ENCODE measurements at regions not wholly inside any gene's neighbourhood (a gene's known extent, or its start where the extent isn't known, plus 50 kb on each side); places are given as distances from the start of the nearest gene placed in this dataset.

DNA sequence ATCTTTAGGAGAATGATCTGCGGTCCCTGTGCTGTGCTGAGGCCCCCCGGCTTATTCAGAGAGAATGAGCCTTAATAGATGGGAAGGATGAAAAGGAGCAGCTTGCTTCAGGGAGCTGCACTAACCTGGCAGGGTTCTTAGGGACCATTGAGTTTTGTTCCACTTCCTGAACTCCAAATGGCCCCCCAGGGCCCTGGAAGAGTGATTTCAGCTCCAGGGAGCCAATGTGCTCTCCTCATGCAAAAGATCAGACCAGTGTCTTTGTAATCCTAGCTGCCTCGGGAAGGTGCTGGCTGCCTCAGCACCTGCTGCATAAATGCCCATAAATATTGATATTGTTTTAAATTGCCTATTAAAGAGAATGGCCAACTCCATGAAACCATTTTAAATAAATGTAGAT, 210.2 kb downstream of the NCK2 start:
- Histone ChIP-seq H2AK5ac (ENCODE audit: insufficient read length, low read length) (no peak overlapping the region), H3K4ac (ENCODE audit: low read depth, low read length) (no peak overlapping the region), H2BK12ac (ENCODE audit: insufficient read length, low read depth, low read length) (no peak overlapping the region), H3K79me2 (ENCODE audit: insufficient read depth, low read length) (no peaks in the 10 kb centered on the region), H3K9ac (ENCODE audit: extremely low read depth, insufficient read length, low read length) (no peak overlapping the region), H3K9me3 (ENCODE audit: control insufficient read depth, low read depth, low read length) (peaks cover 8% of the 10 kb centered on the region), H2BK120ac (ENCODE audit: low read depth, low read length, poor library complexity, severe bottlenecking) (no peak overlapping the region), H3K56ac (ENCODE audit: insufficient read length, low read depth, low read length) (no peak overlapping the region), H4K91ac (ENCODE audit: insufficient read length, low read depth, low read length) (no peak overlapping the region), H3K27me3 (ENCODE audit: insufficient read depth, low read length) (0 out of 2 replicates have a peak, but pooled peaks cover 2% of the 10 kb centered on the region), H3K14ac (ENCODE audit: insufficient read depth, low read length) (no peak overlapping the region), H2BK5ac (ENCODE audit: insufficient read length, low read length) (no peak overlapping the region), H4K8ac (replicated peaks; ENCODE audit: insufficient read length, low read depth, low read length) (no peak overlapping the region), H2BK15ac (ENCODE audit: low read depth, low read length) (no peak overlapping the region), H2AFZ (ENCODE audit: low read length) (no peak overlapping the region), H3K18ac (ENCODE audit: insufficient read length, low read depth, low read length) (no peak overlapping the region), H3K23me2 (ENCODE audit: insufficient read length, low read depth, low read length, poor library complexity, severe bottlenecking) (no peaks in the 10 kb centered on the region), H4K5ac (ENCODE audit: insufficient read length, low read depth, low read length) (no peak overlapping the region), H3T11ph (ENCODE audit: low read length) (no peak overlapping the region), H4K20me1 (ENCODE audit: control insufficient read depth, insufficient read depth, insufficient read length) (no peaks in the 10 kb centered on the region), H3K27ac (ENCODE audit: insufficient read length, low read depth, low read length) (no peak overlapping the region), H3K4me1 (ENCODE audit: insufficient read depth, low read length) (peaks cover 15% of the 10 kb centered on the region), H3K79me1 (ENCODE audit: insufficient read depth, low read depth, low read length, poor library complexity, severe bottlenecking) (no peaks in the 10 kb centered on the region), H3K4me2 (ENCODE audit: insufficient read depth, insufficient read length, low read length) (no peak overlapping the region), H2BK20ac (ENCODE audit: low read depth, low read length, poor library complexity, severe bottlenecking) (no peak overlapping the region), H3K23ac (ENCODE audit: insufficient read length, low read depth, low read length) (no peak overlapping the region)
- no CpG with 5 or more reads among the region's 3 CpGs for WGBS (ENCODE audit: extremely low coverage, insufficient read length, low lambda C conversion rate)
- Mint-ChIP-seq H3K36me3 (ENCODE audit: insufficient read depth in 1 of 3, low read depth in 3 of 3) (peaks cover 0 to 9% (median 4%) of the 10 kb centered on the region in 3 experiments; a peak in 4 of 7 replicates), H3K4me1 (peaks cover 38 to 42% of the 10 kb centered on the region in 2 experiments), H3K27ac (no peak overlapping the region), H3K4me3 (no peak overlapping the region), H3K27me3 (ENCODE audit: low read depth) (peaks cover 100% of the 10 kb centered on the region), H3K9me3 (peaks cover 9% of the 10 kb centered on the region in 2 experiments)
- TF ChIP-seq, protein P1, sequence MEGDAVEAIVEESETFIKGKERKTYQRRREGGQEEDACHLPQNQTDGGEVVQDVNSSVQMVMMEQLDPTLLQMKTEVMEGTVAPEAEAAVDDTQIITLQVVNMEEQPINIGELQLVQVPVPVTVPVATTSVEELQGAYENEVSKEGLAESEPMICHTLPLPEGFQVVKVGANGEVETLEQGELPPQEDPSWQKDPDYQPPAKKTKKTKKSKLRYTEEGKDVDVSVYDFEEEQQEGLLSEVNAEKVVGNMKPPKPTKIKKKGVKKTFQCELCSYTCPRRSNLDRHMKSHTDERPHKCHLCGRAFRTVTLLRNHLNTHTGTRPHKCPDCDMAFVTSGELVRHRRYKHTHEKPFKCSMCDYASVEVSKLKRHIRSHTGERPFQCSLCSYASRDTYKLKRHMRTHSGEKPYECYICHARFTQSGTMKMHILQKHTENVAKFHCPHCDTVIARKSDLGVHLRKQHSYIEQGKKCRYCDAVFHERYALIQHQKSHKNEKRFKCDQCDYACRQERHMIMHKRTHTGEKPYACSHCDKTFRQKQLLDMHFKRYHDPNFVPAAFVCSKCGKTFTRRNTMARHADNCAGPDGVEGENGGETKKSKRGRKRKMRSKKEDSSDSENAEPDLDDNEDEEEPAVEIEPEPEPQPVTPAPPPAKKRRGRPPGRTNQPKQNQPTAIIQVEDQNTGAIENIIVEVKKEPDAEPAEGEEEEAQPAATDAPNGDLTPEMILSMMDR (conservative IDR thresholded peaks at IDR 0.05) = no peak
- DNase-seq = no peak
